ENCODE measurements at regions not wholly inside any gene's neighbourhood (a gene's known extent, or its start where the extent isn't known, plus 50 kb on each side); places are given as distances from the start of the nearest gene placed in this dataset.

DNA sequence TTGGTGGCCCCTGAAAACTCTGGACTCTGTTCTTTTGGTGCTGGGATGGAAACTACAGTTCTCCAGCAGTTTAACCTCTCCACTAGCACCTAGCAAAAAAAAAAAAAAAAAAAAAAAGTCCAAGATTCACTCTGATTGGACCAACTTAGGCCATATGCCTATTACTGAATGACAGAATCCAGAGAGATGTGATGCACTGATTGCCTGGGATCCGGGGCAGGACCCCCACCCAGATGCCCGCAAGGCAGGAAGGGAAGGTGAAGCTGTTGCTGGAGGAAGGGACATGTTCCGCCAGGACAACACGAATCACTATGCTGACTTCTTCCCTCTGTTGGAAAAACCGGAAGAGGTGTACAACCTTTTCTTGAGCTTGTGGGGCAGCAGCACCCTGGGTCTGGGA lies 152.5 kb upstream of the ZNF536 start:
- TF ChIP-seq EZH2 (IDR thresholded peaks at IDR 0.05; ENCODE audit: insufficient read depth, low read length): no peak
- TF ChIP-seq, protein P1, sequence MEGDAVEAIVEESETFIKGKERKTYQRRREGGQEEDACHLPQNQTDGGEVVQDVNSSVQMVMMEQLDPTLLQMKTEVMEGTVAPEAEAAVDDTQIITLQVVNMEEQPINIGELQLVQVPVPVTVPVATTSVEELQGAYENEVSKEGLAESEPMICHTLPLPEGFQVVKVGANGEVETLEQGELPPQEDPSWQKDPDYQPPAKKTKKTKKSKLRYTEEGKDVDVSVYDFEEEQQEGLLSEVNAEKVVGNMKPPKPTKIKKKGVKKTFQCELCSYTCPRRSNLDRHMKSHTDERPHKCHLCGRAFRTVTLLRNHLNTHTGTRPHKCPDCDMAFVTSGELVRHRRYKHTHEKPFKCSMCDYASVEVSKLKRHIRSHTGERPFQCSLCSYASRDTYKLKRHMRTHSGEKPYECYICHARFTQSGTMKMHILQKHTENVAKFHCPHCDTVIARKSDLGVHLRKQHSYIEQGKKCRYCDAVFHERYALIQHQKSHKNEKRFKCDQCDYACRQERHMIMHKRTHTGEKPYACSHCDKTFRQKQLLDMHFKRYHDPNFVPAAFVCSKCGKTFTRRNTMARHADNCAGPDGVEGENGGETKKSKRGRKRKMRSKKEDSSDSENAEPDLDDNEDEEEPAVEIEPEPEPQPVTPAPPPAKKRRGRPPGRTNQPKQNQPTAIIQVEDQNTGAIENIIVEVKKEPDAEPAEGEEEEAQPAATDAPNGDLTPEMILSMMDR (IDR thresholded peaks at IDR 0.05; ENCODE audit: insufficient read depth, low read depth, low read length): no peak
